CD14-positive monocyte (primary cell): ENCODE measurements at regions not wholly inside any gene's neighbourhood (a gene's known extent, or its start where the extent isn't known, plus 50 kb on each side); places are given as distances from the start of the nearest gene placed in this dataset.

Experiments
- DNase-seq, 3 donors: peaks; one replicate each; pipeline ENCODE4 v3.0.0-alpha.2; 2011 to 2022
- H2AFZ ChIP-seq: 2 replicates; pipeline ENCODE4 v1.6.0; 2012; ENCODE audit warnings: mild to moderate bottlenecking, low read depth, low read length, inconsistent platforms; ENCODE audit not compliant: insufficient read depth, poor library complexity, severe bottlenecking
- H3K27ac ChIP-seq, 2 donors: 1 replicate in 1 of 2; 2 replicates in 1 of 2; pipeline ENCODE4 v1.5.1; 2012 to 2013; ENCODE audit warnings: low read length in 2 of 2, control low read depth in 1 of 2, inconsistent platforms in 1 of 2, low read depth in 1 of 2, mild to moderate bottlenecking in 1 of 2
- H3K27me3 ChIP-seq, 2 donors: one replicate each; pipeline versions ENCODE4 v1.6.0 to v1.6.1; 2011 to 2013; ENCODE audit warnings: low read length in 2 of 2; ENCODE audit not compliant: control insufficient read depth in 2 of 2, insufficient read depth in 2 of 2
- H3K36me3 ChIP-seq, 2 donors: replicated peaks in 1 of 2; 1 replicate in 1 of 2; 2 replicates in 1 of 2; pipeline versions ENCODE4 v1.5.1 to v1.6.1; 2012 to 2013; ENCODE audit warnings: low read length in 2 of 2, control low read depth in 1 of 2, inconsistent platforms in 1 of 2, mild to moderate bottlenecking in 1 of 2; ENCODE audit not compliant: insufficient read depth in 2 of 2, control insufficient read depth in 1 of 2
- H3K4me1 ChIP-seq, 2 donors: 1 replicate in 1 of 2; 2 replicates in 1 of 2; pipeline versions ENCODE4 v1.5.1 to v1.6.1; 2012 to 2013; ENCODE audit warnings: low read length in 2 of 2, control low read depth in 1 of 2, inconsistent platforms in 1 of 2, mild to moderate bottlenecking in 1 of 2, moderate library complexity in 1 of 2; ENCODE audit not compliant: insufficient read depth in 2 of 2, control insufficient read depth in 1 of 2
- H3K4me2 ChIP-seq: replicated peaks from 2 replicates; pipeline ENCODE3; 2012; ENCODE audit warnings: low read length, moderate library complexity, mild to moderate bottlenecking; ENCODE audit not compliant: poor library complexity, severe bottlenecking; ENCODE audit errors: extremely low read depth
- H3K4me3 ChIP-seq, 3 experiments: fragments of 200-600 bp in 1 of 3; sonication (generic) in 1 of 3; replicated peaks in 1 of 3; 1 replicate in 2 of 3; 2 replicates in 1 of 3; pipeline ENCODE4 v1.5.1; 2011 to 2013; ENCODE audit warnings: low read length in 3 of 3, mild to moderate bottlenecking in 3 of 3, control low read depth in 2 of 3, low read depth in 2 of 3, inconsistent platforms in 1 of 3, moderate library complexity in 1 of 3
- H3K79me2 ChIP-seq: 2 replicates; pipeline ENCODE4 v1.6.0; 2012; ENCODE audit warnings: mild to moderate bottlenecking, control low read depth, inconsistent platforms, low read length, moderate library complexity; ENCODE audit not compliant: insufficient read depth
- H3K9ac ChIP-seq: 2 replicates; pipeline ENCODE4 v1.6.0; 2017; ENCODE audit warnings: low read length, mild to moderate bottlenecking; ENCODE audit not compliant: insufficient read depth, poor library complexity, severe bottlenecking
- H3K9me3 ChIP-seq, 2 donors: replicated peaks in 1 of 2; 1 replicate in 1 of 2; 2 replicates in 1 of 2; pipeline versions ENCODE4 v1.5.1 to v1.6.1; 2012 to 2013; ENCODE audit warnings: low read length in 2 of 2, control low read depth in 1 of 2; ENCODE audit not compliant: control insufficient read depth in 1 of 2, insufficient read depth in 1 of 2
- H4K20me1 ChIP-seq: 2 replicates; pipeline ENCODE4 v1.6.0; 2012; ENCODE audit warnings: mild to moderate bottlenecking, low read length, control low read depth, moderate library complexity; ENCODE audit not compliant: insufficient read depth
- H3K27ac Mint-ChIP-seq, 7 donors: one replicate each; pipeline ENCODE4 v1.8.0; 2020; ENCODE audit warnings: mild to moderate bottlenecking in 7 of 7, mixed read lengths in 7 of 7, moderate library complexity in 6 of 7, inconsistent platforms in 2 of 7
- H3K27me3 Mint-ChIP-seq, 3 donors: one replicate each; pipeline ENCODE4 v1.8.0; 2021 to 2022; ENCODE audit warnings: low read depth in 3 of 3, mild to moderate bottlenecking in 3 of 3, mixed read lengths in 3 of 3, moderate library complexity in 3 of 3, inconsistent platforms in 1 of 3
- H3K36me3 Mint-ChIP-seq, 2 donors: one replicate each; pipeline ENCODE4 v1.8.0; 2020; ENCODE audit warnings: mixed read lengths in 2 of 2, inconsistent platforms in 1 of 2, mild to moderate bottlenecking in 1 of 2
- H3K4me1 Mint-ChIP-seq: one replicate; pipeline ENCODE4 v1.8.0; 2020; ENCODE audit warnings: mild to moderate bottlenecking, mixed read lengths
- H3K4me3 Mint-ChIP-seq, 2 donors: one replicate each; pipeline ENCODE4 v1.8.0; 2020; ENCODE audit warnings: mild to moderate bottlenecking in 2 of 2, mixed read lengths in 2 of 2, moderate library complexity in 1 of 2
- H3K9me3 Mint-ChIP-seq, 7 donors: one replicate each; pipeline ENCODE4 v1.8.0; 2020 to 2022; ENCODE audit warnings: mixed read lengths in 7 of 7, mild to moderate bottlenecking in 6 of 7, moderate library complexity in 6 of 7, inconsistent platforms in 2 of 7
- CTCF ChIP-seq: fragments of 200-600 bp; IDR thresholded peaks from one replicate; pipeline ENCODE4 v1.8.0; 2022; ENCODE audit warnings: antibody characterized with exemption, mild to moderate bottlenecking
- WGBS: methylation state at CpG from one replicate; pipeline ENCODE4 v1.1.5; 2013; ENCODE audit warnings: missing lambda C conversion rate; ENCODE audit not compliant: insufficient coverage; 5-methylcytosine and 5-hydroxymethylcytosine counted together
- intact Hi-C, 2 donors: fragments of 100-400 bp; cut with micrococcal nuclease; formaldehyde crosslinking; loops; one replicate each; pipeline versions ENCODE4 v1.15.0 to v1.15.1; 2023

- no peaks in the 10 kb centered on the region for H3K4me1 ChIP-seq
- H2AFZ ChIP-seq, result no peak overlapping the region
- no peak overlapping the region for H3K9ac ChIP-seq
- no peak overlapping the region for H3K27ac Mint-ChIP-seq
- no peaks in the 10 kb centered on the region for H4K20me1 ChIP-seq
- TF ChIP-seq CTCF, result no peak
- no peak overlapping the region for H3K4me3 Mint-ChIP-seq
- H3K27ac ChIP-seq, result no peak overlapping the region
- no peak overlapping the region for H3K4me3 ChIP-seq
- H3K4me2 ChIP-seq, result no peak overlapping the region
- intact Hi-C loops, result no loop called here
- H3K79me2 ChIP-seq, result no peaks in the 10 kb centered on the region
- H3K36me3 ChIP-seq, result no peaks in the 10 kb centered on the region
- no peaks in the 10 kb centered on the region for H3K4me1 Mint-ChIP-seq
- H3K9me3 ChIP-seq, result no peaks in the 10 kb centered on the region
- H3K27me3 ChIP-seq, result no peaks in the 10 kb centered on the region
- no peaks in the 10 kb centered on the region for H3K9me3 Mint-ChIP-seq
- no peaks in the 10 kb centered on the region for H3K36me3 Mint-ChIP-seq
- no CpG with 5 or more reads among the region's 4 CpGs for WGBS
- H3K27me3 Mint-ChIP-seq, result peaks cover 0 to 3% (median 0%) of the 10 kb centered on the region in 3 donors
- no peak for DNase-seq
Measured at GRCh38 chr12:107475900-107476299, 209.7 kb upstream of the PWP1 start.

- Mint-ChIP-seq H3K27me3 (peaks cover 0 to 3% (median 3%) of the 10 kb centered on the region in 3 donors), H3K27ac (no peak overlapping the region), H3K4me3 (no peak overlapping the region), H3K9me3 (no peaks in the 10 kb centered on the region), H3K4me1 (no peaks in the 10 kb centered on the region), H3K36me3 (no peaks in the 10 kb centered on the region)
- 97% methylated on average over 6 of the region's 7 CpGs for WGBS
- Histone ChIP-seq H3K4me3 (no peak overlapping the region), H3K27me3 (no peaks in the 10 kb centered on the region), H3K79me2 (no peaks in the 10 kb centered on the region), H4K20me1 (no peaks in the 10 kb centered on the region), H3K27ac (no peak overlapping the region), H3K9me3 (no peaks in the 10 kb centered on the region), H3K4me1 (no peaks in the 10 kb centered on the region), H3K9ac (no peak overlapping the region), H3K36me3 (no peaks in the 10 kb centered on the region), H3K4me2 (no peak overlapping the region), H2AFZ (no peak overlapping the region)
- DNase-seq, result no peak
- intact Hi-C loops, result no loop called here
- no peak for TF ChIP-seq CTCF
Measured at GRCh38 chr12:107477018-107477417, 208.6 kb upstream of the PWP1 start.
